GM23338 (cell line): ENCODE measurements at regions not wholly inside any gene's neighbourhood (a gene's known extent, or its start where the extent isn't known, plus 50 kb on each side); places are given as distances from the start of the nearest gene placed in this dataset.

Source experiments
- ATAC-seq: fragments of 200-7000 bp; cut with Tn5 transposase; 3 replicates; pipeline ENCODE4 v1.9.1; 2020
- DNase-seq: peaks from one replicate; pipeline ENCODE4 v3.0.0-alpha.2; 2015; ENCODE audit warnings: low spot score
- H2AFZ ChIP-seq: fragments of 200-600 bp; sonication (generic); 2 replicates; pipeline ENCODE4 v1.8.0; 2016; ENCODE audit warnings: antibody characterized with exemption, mild to moderate bottlenecking, moderate library complexity
- H3F3A ChIP-seq: fragments of 200-600 bp; sonication (generic); replicated peaks from 2 replicates; pipeline ENCODE4 v1.8.0; 2017; ENCODE audit warnings: antibody characterized with exemption, mixed run types, low read depth
- H3K27ac ChIP-seq: fragments of 200-600 bp; sonication (generic); 2 replicates; pipeline ENCODE4 v1.6.1; 2016; ENCODE audit warnings: low read depth
- H3K27me3 ChIP-seq: fragments of 200-600 bp; sonication (generic); 2 replicates; pipeline ENCODE4 v1.8.0; 2016; ENCODE audit warnings: mild to moderate bottlenecking, mixed run types, moderate library complexity; ENCODE audit not compliant: insufficient read depth
- H3K36me3 ChIP-seq: fragments of 200-600 bp; sonication (generic); 2 replicates; pipeline ENCODE4 v1.8.0; 2016; ENCODE audit warnings: mild to moderate bottlenecking; ENCODE audit not compliant: insufficient read depth
- H3K4me1 ChIP-seq: fragments of 200-600 bp; sonication (generic); 2 replicates; pipeline ENCODE4 v1.8.0; 2016; ENCODE audit warnings: mild to moderate bottlenecking, moderate library complexity; ENCODE audit not compliant: insufficient read depth
- H3K4me2 ChIP-seq: fragments of 200-600 bp; sonication (generic); 2 replicates; pipeline ENCODE4 v1.7.1; 2017; ENCODE audit warnings: mixed run types
- H3K4me3 ChIP-seq: fragments of 200-600 bp; sonication (generic); 2 replicates; pipeline ENCODE4 v1.6.1; 2016; ENCODE audit warnings: mixed run types
- H3K79me2 ChIP-seq: fragments of 200-600 bp; sonication (generic); replicated peaks from 2 replicates; pipeline ENCODE4 v1.8.0; 2017; ENCODE audit warnings: mild to moderate bottlenecking; ENCODE audit not compliant: insufficient read depth
- H3K9me2 ChIP-seq: fragments of 200-600 bp; sonication (generic); 2 replicates; pipeline ENCODE4 v1.8.0; 2017; ENCODE audit not compliant: insufficient read depth
- H4K20me1 ChIP-seq: fragments of 200-600 bp; sonication (generic); replicated peaks from 2 replicates; pipeline ENCODE4 v1.8.0; 2017; ENCODE audit warnings: mild to moderate bottlenecking; ENCODE audit not compliant: insufficient read depth
- H3K27ac Mint-ChIP-seq: 2 replicates; pipeline ENCODE4 v1.8.0; 2020; ENCODE audit warnings: inconsistent platforms, mild to moderate bottlenecking, moderate library complexity, mixed read lengths
- H3K27me3 Mint-ChIP-seq: 3 replicates; pipeline ENCODE4 v1.8.0; 2022; ENCODE audit warnings: low read depth, mild to moderate bottlenecking, moderate library complexity, mixed read lengths, inconsistent platforms; ENCODE audit not compliant: insufficient read depth, poor library complexity
- H3K36me3 Mint-ChIP-seq: 3 replicates; pipeline ENCODE4 v1.8.0; 2021; ENCODE audit warnings: low read depth, mild to moderate bottlenecking, inconsistent platforms, moderate library complexity, mixed read lengths
- H3K4me1 Mint-ChIP-seq: 3 replicates; pipeline ENCODE4 v1.8.0; 2020; ENCODE audit warnings: mild to moderate bottlenecking, inconsistent platforms, mixed read lengths
- H3K4me3 Mint-ChIP-seq: 3 replicates; pipeline ENCODE4 v1.8.0; 2021; ENCODE audit warnings: moderate library complexity, mild to moderate bottlenecking, inconsistent platforms, mixed read lengths
- H3K9me3 Mint-ChIP-seq: 3 replicates; pipeline ENCODE4 v1.8.0; 2020; ENCODE audit warnings: moderate library complexity, mild to moderate bottlenecking, inconsistent platforms, mixed read lengths
- CREB1 ChIP-seq: fragments of 250-450 bp; sonication (Bioruptor Pico); IDR thresholded peaks from 2 replicates; pipeline ENCODE4 v1.5.0; 2020; ENCODE audit warnings: low read depth, mild to moderate bottlenecking, moderate library complexity
- EZH2 ChIP-seq: fragments of 200-600 bp; sonication (generic); IDR thresholded peaks from one replicate; pipeline ENCODE4 v1.8.0; 2017; ENCODE audit warnings: antibody characterized with exemption, mild to moderate bottlenecking, low read depth; ENCODE audit not compliant: unreplicated experiment
- EZH2phosphoT487 ChIP-seq: fragments of 200-600 bp; sonication (generic); IDR thresholded peaks from one replicate; pipeline ENCODE4 v1.8.1; 2018; ENCODE audit warnings: antibody characterized with exemption; ENCODE audit not compliant: unreplicated experiment
- JUNB ChIP-seq: IDR thresholded peaks from one replicate; pipeline ENCODE4 v1.6.1; 2016; ENCODE audit warnings: antibody characterized with exemption; ENCODE audit not compliant: unreplicated experiment
- NANOG ChIP-seq: IDR thresholded peaks from 2 replicates; pipeline ENCODE4 v1.6.1; 2016; ENCODE audit warnings: antibody characterized with exemption, borderline replicate concordance
- POLR2AphosphoS5 ChIP-seq: IDR thresholded peaks from 2 replicates; pipeline ENCODE4 v1.6.1; 2016; ENCODE audit warnings: antibody characterized with exemption, low read depth
- STAT1 ChIP-seq: IDR thresholded peaks from one replicate; pipeline ENCODE4 v1.6.1; 2016; ENCODE audit warnings: antibody characterized with exemption; ENCODE audit not compliant: unreplicated experiment
- ZNF331 ChIP-seq: fragments of 250-450 bp; sonication (Bioruptor Pico); IDR thresholded peaks from 2 replicates; pipeline ENCODE4 v1.5.0; 2020; ENCODE audit warnings: low read depth, mild to moderate bottlenecking, moderate library complexity
- TF ChIP-seq, protein P1 (sequence below), 2 experiments: fragments of 200-600 bp in 1 of 2; sonication (generic) in 1 of 2; conservative IDR thresholded peaks; 2 replicates each; pipeline versions ENCODE4 v1.5.1 to v1.6.1; 2016 to 2017; ENCODE audit warnings: antibody characterized with exemption in 2 of 2, low read depth in 2 of 2, mild to moderate bottlenecking in 2 of 2, moderate library complexity in 1 of 2
- TF ChIP-seq, protein P2 (sequence below): IDR thresholded peaks from one replicate; pipeline ENCODE4 v1.6.1; 2018; ENCODE audit warnings: antibody characterized with exemption; ENCODE audit not compliant: unreplicated experiment
- TF ChIP-seq, protein P3 (sequence below): IDR thresholded peaks from 2 replicates; pipeline ENCODE4 v1.6.1; 2016; ENCODE audit warnings: antibody characterized with exemption

DNA sequence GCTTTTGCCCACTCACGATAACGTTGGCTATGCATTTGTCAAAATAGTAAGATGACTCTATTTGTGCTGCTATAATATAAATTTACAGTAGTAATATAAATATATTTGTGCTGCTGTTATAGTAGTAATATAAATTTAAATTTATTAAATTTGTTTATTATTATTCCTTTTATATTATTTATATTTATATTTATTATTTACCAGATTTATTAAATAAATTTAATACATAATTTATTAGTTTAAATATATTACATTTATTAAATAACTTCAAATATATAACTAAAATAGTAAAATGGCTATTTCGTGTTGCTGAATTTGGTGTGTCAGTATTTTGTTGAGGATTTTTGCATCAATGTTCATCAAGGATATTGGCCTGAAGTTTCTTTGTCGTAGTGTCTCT, 246.5 kb upstream of the FGF16 start:
- H3K36me3 ChIP-seq: no peaks in the 10 kb centered on the region
- H3K27me3 ChIP-seq: no peaks in the 10 kb centered on the region
- H3K79me2 ChIP-seq: no peaks in the 10 kb centered on the region
- H3K4me2 ChIP-seq: no peak overlapping the region
- Mint-ChIP-seq H3K4me1 (no peaks in the 10 kb centered on the region), H3K9me3 (peaks cover 46% of the 10 kb centered on the region), H3K27me3 (no peaks in the 10 kb centered on the region), H3K27ac (no peak overlapping the region), H3K36me3 (no peaks in the 10 kb centered on the region), H3K4me3 (no peak overlapping the region)
- no peaks in the 10 kb centered on the region for H3F3A ChIP-seq
- ATAC-seq (no peak), DNase-seq (no peak)
- H3K4me3 ChIP-seq: no peak overlapping the region
- no peak for TF ChIP-seq STAT1
- no peak for TF ChIP-seq CREB1 (CRISPR knock-in tag)
- no peak for TF ChIP-seq EZH2
- TF ChIP-seq, protein P1, sequence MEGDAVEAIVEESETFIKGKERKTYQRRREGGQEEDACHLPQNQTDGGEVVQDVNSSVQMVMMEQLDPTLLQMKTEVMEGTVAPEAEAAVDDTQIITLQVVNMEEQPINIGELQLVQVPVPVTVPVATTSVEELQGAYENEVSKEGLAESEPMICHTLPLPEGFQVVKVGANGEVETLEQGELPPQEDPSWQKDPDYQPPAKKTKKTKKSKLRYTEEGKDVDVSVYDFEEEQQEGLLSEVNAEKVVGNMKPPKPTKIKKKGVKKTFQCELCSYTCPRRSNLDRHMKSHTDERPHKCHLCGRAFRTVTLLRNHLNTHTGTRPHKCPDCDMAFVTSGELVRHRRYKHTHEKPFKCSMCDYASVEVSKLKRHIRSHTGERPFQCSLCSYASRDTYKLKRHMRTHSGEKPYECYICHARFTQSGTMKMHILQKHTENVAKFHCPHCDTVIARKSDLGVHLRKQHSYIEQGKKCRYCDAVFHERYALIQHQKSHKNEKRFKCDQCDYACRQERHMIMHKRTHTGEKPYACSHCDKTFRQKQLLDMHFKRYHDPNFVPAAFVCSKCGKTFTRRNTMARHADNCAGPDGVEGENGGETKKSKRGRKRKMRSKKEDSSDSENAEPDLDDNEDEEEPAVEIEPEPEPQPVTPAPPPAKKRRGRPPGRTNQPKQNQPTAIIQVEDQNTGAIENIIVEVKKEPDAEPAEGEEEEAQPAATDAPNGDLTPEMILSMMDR (conservative IDR thresholded peaks at IDR 0.05; ENCODE audit: low read depth in 2 of 2): no peak
- no peak for TF ChIP-seq NANOG
- no peak for TF ChIP-seq ZNF331 (CRISPR knock-in tag)
- TF ChIP-seq EZH2phosphoT487: no peak
- TF ChIP-seq, protein P2, sequence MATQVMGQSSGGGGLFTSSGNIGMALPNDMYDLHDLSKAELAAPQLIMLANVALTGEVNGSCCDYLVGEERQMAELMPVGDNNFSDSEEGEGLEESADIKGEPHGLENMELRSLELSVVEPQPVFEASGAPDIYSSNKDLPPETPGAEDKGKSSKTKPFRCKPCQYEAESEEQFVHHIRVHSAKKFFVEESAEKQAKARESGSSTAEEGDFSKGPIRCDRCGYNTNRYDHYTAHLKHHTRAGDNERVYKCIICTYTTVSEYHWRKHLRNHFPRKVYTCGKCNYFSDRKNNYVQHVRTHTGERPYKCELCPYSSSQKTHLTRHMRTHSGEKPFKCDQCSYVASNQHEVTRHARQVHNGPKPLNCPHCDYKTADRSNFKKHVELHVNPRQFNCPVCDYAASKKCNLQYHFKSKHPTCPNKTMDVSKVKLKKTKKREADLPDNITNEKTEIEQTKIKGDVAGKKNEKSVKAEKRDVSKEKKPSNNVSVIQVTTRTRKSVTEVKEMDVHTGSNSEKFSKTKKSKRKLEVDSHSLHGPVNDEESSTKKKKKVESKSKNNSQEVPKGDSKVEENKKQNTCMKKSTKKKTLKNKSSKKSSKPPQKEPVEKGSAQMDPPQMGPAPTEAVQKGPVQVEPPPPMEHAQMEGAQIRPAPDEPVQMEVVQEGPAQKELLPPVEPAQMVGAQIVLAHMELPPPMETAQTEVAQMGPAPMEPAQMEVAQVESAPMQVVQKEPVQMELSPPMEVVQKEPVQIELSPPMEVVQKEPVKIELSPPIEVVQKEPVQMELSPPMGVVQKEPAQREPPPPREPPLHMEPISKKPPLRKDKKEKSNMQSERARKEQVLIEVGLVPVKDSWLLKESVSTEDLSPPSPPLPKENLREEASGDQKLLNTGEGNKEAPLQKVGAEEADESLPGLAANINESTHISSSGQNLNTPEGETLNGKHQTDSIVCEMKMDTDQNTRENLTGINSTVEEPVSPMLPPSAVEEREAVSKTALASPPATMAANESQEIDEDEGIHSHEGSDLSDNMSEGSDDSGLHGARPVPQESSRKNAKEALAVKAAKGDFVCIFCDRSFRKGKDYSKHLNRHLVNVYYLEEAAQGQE: no peak
- TF ChIP-seq POLR2AphosphoS5: no peak
- TF ChIP-seq JUNB: no peak
- TF ChIP-seq, protein P3, sequence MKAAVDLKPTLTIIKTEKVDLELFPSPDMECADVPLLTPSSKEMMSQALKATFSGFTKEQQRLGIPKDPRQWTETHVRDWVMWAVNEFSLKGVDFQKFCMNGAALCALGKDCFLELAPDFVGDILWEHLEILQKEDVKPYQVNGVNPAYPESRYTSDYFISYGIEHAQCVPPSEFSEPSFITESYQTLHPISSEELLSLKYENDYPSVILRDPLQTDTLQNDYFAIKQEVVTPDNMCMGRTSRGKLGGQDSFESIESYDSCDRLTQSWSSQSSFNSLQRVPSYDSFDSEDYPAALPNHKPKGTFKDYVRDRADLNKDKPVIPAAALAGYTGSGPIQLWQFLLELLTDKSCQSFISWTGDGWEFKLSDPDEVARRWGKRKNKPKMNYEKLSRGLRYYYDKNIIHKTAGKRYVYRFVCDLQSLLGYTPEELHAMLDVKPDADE: no peak
- no peaks in the 10 kb centered on the region for H3K4me1 ChIP-seq
- no peaks in the 10 kb centered on the region for H3K9me2 ChIP-seq
- no peaks in the 10 kb centered on the region for H4K20me1 ChIP-seq
- no peak overlapping the region for H2AFZ ChIP-seq
- H3K27ac ChIP-seq: no peak overlapping the region

DNA sequence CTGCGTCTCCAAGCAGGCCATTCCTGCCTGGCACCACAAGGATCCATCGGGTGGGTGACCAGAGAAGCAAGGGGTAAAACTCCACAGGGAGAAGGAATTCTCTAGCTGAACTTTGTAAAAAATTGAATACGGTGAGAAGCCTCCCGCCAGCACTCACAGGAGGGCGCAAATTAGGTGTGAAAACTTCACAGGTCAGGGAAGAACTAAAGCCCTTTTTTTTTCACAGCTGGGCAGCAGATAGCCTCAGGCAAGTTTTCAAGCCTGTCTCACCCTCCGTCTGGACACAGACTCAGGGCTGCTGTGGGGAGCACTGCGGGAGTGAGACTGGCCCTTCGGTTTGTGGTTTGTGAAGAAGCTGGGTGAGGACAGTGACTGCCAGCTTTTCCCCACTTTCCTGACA, 224.1 kb upstream of the FGF16 start:
- no peak for ATAC-seq
- Histone ChIP-seq H3K27ac (no peak overlapping the region), H3K4me3 (no peak overlapping the region), H3F3A (no peaks in the 10 kb centered on the region), H3K36me3 (no peaks in the 10 kb centered on the region), H3K4me2 (no peak overlapping the region), H3K9me2 (no peaks in the 10 kb centered on the region), H3K27me3 (no peaks in the 10 kb centered on the region), H3K79me2 (no peaks in the 10 kb centered on the region), H3K4me1 (no peaks in the 10 kb centered on the region), H4K20me1 (no peaks in the 10 kb centered on the region), H2AFZ (no peak overlapping the region)
- Mint-ChIP-seq H3K36me3 (no peaks in the 10 kb centered on the region), H3K4me1 (no peaks in the 10 kb centered on the region), H3K9me3 (peaks cover 45% of the 10 kb centered on the region), H3K27ac (no peak overlapping the region), H3K4me3 (no peak overlapping the region), H3K27me3 (peaks cover 2% of the 10 kb centered on the region)
- TF ChIP-seq ZNF331 (CRISPR knock-in tag) (no peak), CREB1 (CRISPR knock-in tag) (no peak), NANOG (no peak)
- TF ChIP-seq, protein P2: no peak
- DNase-seq: no peak
